Erythroblast (primary cell): ENCODE measurements at regions not wholly inside any gene's neighbourhood (a gene's known extent, or its start where the extent isn't known, plus 50 kb on each side); places are given as distances from the start of the nearest gene placed in this dataset.

Source experiments
- GATA1 ChIP-seq: IDR thresholded peaks from 2 replicates; pipeline ENCODE4 v1.6.1; 2011; ENCODE audit warnings: low read depth, mild to moderate bottlenecking, control low read depth, low read length, moderate library complexity
- POLR2A ChIP-seq: IDR thresholded peaks from 2 replicates; pipeline ENCODE4 v1.6.1; 2011; ENCODE audit warnings: mild to moderate bottlenecking, low read length

GRCh38 chrX:122094611-122095010, 1047.2 kb downstream of the GLUD2 start:
- TF ChIP-seq POLR2A = no peak
- no peak for TF ChIP-seq GATA1
